OCI-LY3 (cell line): ENCODE measurements at regions not wholly inside any gene's neighbourhood (a gene's known extent, or its start where the extent isn't known, plus 50 kb on each side); places are given as distances from the start of the nearest gene placed in this dataset.

Experiments
- H2AFZ ChIP-seq: fragments of 200-600, 300-600 bp; shearing (Covaris generic); 2 replicates; pipeline ENCODE4 v1.6.0; 2014; ENCODE audit warnings: antibody characterized with exemption, low read depth, low read length
- H3K27ac ChIP-seq: fragments of 200-600, 300-600 bp; sonication (generic); 2 replicates; pipeline ENCODE4 v1.5.1; 2014; ENCODE audit warnings: mild to moderate bottlenecking, low read length, moderate library complexity, mixed read lengths
- H3K27me3 ChIP-seq: fragments of 200-600, 300-600 bp; sonication (generic); 2 replicates; pipeline ENCODE4 v1.6.1; 2014; ENCODE audit warnings: low read depth, low read length, mixed read lengths
- H3K36me3 ChIP-seq: fragments of 200-600, 300-600 bp; sonication (generic); replicated peaks from 2 replicates; pipeline ENCODE3; 2014; ENCODE audit warnings: low read depth, low read length, mixed read lengths
- H3K4me1 ChIP-seq: fragments of 300-600, 200-600 bp; sonication (generic); 2 replicates; pipeline ENCODE4 v1.6.1; 2014; ENCODE audit warnings: low read length, mixed read lengths
- H3K4me2 ChIP-seq: fragments of 200-600, 300-600 bp; sonication (generic); 2 replicates; pipeline ENCODE4 v1.6.1; 2014; ENCODE audit warnings: low read length, mixed read lengths
- H3K4me3 ChIP-seq: fragments of 300-600, 200-600 bp; sonication (generic); 2 replicates; pipeline ENCODE4 v1.5.1; 2014; ENCODE audit warnings: antibody characterized with exemption, mild to moderate bottlenecking, low read length, moderate library complexity
- H3K79me2 ChIP-seq: fragments of 300-600, 200-600 bp; shearing (Covaris generic); 2 replicates; pipeline ENCODE4 v1.6.1; 2014; ENCODE audit warnings: mild to moderate bottlenecking, low read length, mixed read lengths
- H3K9ac ChIP-seq: fragments of 300-600, 200-600 bp; shearing (Covaris generic); 2 replicates; pipeline ENCODE4 v1.6.0; 2014; ENCODE audit warnings: mild to moderate bottlenecking, low read length, moderate library complexity
- H3K9me3 ChIP-seq: fragments of 200-600, 300-600 bp; shearing (Covaris generic); 2 replicates; pipeline ENCODE4 v1.6.1; 2014; ENCODE audit warnings: low read length, mixed read lengths; ENCODE audit not compliant: insufficient read depth
- H4K20me1 ChIP-seq: fragments of 200-600, 300-600 bp; sonication (generic); 2 replicates; pipeline ENCODE4 v1.6.1; 2016; ENCODE audit warnings: low read length, mixed read lengths; ENCODE audit not compliant: insufficient read depth
- EZH2phosphoT487 ChIP-seq: fragments of 200-600 bp; shearing (Covaris generic); IDR thresholded peaks from 2 replicates; pipeline ENCODE4 v1.6.1; 2018; ENCODE audit warnings: antibody characterized with exemption, mixed run types, low read depth
- TF ChIP-seq, protein P1 (sequence below): fragments of 200-600, 300-600 bp; sonication (generic); IDR thresholded peaks from 2 replicates; pipeline ENCODE4 v1.5.1; 2014; ENCODE audit warnings: antibody characterized with exemption, low read length, low read depth

DNA sequence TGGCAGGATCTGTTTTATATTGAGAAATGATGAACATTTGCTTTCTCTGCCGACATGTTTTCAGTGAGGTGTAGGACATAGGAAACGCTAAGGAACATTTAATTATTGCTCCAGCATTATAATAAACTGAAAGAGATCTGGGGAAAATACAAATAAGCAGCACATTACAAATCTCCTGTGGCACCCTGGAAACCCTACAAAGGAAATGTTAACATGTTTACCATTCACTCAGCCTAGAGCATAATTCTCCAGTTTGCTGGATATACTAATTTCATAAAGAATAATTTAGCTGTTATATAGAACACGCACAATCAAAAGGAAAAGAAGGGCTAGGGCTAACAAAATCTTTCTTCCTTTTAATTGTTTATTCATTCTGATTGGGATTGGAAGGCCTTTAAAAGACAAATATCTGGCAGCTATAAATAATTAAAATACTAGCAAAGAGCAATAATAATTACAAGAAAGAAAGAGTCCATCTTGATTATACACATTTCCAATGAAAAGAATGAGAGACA is 299.4 kb downstream of the CRPPA start:
- Histone ChIP-seq H3K4me2 (no peak overlapping the region), H3K36me3 (no peaks in the 10 kb centered on the region), H4K20me1 (no peaks in the 10 kb centered on the region), H3K79me2 (no peaks in the 10 kb centered on the region), H2AFZ (no peak overlapping the region), H3K9ac (no peak overlapping the region), H3K27ac (no peak overlapping the region), H3K4me1 (no peaks in the 10 kb centered on the region), H3K27me3 (no peaks in the 10 kb centered on the region), H3K9me3 (no peaks in the 10 kb centered on the region), H3K4me3 (no peak overlapping the region)
- TF ChIP-seq, protein P1, sequence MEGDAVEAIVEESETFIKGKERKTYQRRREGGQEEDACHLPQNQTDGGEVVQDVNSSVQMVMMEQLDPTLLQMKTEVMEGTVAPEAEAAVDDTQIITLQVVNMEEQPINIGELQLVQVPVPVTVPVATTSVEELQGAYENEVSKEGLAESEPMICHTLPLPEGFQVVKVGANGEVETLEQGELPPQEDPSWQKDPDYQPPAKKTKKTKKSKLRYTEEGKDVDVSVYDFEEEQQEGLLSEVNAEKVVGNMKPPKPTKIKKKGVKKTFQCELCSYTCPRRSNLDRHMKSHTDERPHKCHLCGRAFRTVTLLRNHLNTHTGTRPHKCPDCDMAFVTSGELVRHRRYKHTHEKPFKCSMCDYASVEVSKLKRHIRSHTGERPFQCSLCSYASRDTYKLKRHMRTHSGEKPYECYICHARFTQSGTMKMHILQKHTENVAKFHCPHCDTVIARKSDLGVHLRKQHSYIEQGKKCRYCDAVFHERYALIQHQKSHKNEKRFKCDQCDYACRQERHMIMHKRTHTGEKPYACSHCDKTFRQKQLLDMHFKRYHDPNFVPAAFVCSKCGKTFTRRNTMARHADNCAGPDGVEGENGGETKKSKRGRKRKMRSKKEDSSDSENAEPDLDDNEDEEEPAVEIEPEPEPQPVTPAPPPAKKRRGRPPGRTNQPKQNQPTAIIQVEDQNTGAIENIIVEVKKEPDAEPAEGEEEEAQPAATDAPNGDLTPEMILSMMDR = no peak
- TF ChIP-seq EZH2phosphoT487 = no peak

DNA sequence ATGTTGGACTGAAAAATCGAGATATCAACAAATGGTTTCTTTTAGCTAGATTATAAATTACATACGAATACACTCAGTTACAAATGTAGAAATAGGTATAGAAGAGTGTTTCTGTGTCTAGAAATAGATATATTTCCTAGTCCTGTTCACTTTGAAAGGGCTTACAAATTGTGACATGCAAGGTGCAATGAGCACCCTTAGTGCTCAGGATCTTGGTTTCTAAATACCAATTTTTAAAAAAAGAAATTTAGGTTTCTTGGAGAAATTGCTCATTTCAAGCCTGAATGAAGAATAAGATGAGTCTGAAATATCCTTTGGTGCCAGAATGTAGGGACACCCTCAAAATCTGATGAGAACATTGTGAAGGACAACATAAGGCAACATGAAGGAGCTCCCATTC is 306.0 kb downstream of the CRPPA start:
- H3K36me3 ChIP-seq = no peaks in the 10 kb centered on the region
- no peaks in the 10 kb centered on the region for H3K79me2 ChIP-seq
- no peaks in the 10 kb centered on the region for H3K27me3 ChIP-seq
- no peak overlapping the region for H3K4me3 ChIP-seq
- no peaks in the 10 kb centered on the region for H3K9me3 ChIP-seq
- no peak overlapping the region for H3K4me2 ChIP-seq
- H3K27ac ChIP-seq = no peak overlapping the region
- no peaks in the 10 kb centered on the region for H4K20me1 ChIP-seq
- no peak overlapping the region for H3K9ac ChIP-seq
- peaks cover 12% of the 10 kb centered on the region for H3K4me1 ChIP-seq
- TF ChIP-seq EZH2phosphoT487 = no peak
- TF ChIP-seq, protein P1 = no peak
- no peak overlapping the region for H2AFZ ChIP-seq

DNA sequence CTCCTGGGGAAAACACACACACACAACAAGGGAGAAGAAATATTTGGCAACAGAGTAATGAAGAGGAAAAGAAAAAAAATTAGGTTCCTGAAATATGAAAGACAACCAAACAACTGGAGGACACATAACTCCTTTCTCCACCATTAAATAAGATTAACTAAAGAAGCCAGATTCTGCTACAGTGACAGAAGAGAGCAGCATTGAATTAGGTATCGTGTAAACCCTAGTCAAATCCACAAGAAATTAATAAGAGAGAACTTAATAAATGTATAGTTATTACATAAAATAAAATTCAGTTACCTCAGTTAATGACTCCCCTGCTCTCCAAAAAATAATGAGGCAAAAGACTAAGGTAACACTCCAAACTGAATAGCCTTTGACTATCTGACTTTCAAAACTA is 306.7 kb downstream of the CRPPA start:
- Histone ChIP-seq H3K27ac (peak overlapping the region; percentile 29; the same call in 1 of the 2 replicates), H3K36me3 (no peaks in the 10 kb centered on the region), H3K4me3 (peak overlapping the region; percentile 39), H4K20me1 (no peaks in the 10 kb centered on the region), H3K27me3 (no peaks in the 10 kb centered on the region), H3K4me2 (peak overlapping the region; percentile 52), H3K4me1 (peaks cover 12% of the 10 kb centered on the region), H2AFZ (peak overlapping the region; percentile 29; the same call in 1 of the 2 replicates), H3K79me2 (no peaks in the 10 kb centered on the region), H3K9me3 (no peaks in the 10 kb centered on the region), H3K9ac (peak overlapping the region; percentile 27; the same call in 1 of the 2 replicates)
- TF ChIP-seq, protein P1 = peak; percentile 57
- no peak for TF ChIP-seq EZH2phosphoT487

DNA sequence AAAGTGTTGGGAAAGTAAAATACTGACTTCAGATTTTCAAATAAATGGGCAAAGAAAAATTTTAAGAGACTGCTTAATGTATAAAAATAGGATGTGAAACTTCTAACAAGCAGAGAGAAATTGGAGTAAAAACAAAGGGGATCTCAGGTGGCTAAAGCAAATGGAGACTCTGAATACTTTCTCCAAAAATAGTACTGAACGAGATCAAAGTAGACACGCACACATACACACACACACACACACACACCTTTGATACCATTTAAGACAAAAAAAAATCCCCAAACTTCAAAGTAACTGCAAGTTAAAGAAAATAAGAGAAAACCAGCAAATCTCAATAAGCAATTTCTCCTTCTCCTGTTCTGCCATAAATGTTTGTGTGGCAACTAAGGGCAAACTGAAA is 307.3 kb downstream of the CRPPA start:
- Histone ChIP-seq H3K9me3 (no peaks in the 10 kb centered on the region), H3K9ac (peak overlapping the region; percentile 27; the same call in 1 of the 2 replicates), H3K36me3 (no peaks in the 10 kb centered on the region), H4K20me1 (no peaks in the 10 kb centered on the region), H3K79me2 (no peaks in the 10 kb centered on the region), H3K4me3 (peak overlapping the region; percentile 39), H3K27me3 (no peaks in the 10 kb centered on the region), H3K4me1 (peaks cover 12% of the 10 kb centered on the region), H2AFZ (peak overlapping the region; percentile 29; the same call in 1 of the 2 replicates), H3K4me2 (peak overlapping the region; percentile 52), H3K27ac (peak overlapping the region; percentile 29; the same call in 1 of the 2 replicates)
- no peak for TF ChIP-seq EZH2phosphoT487
- TF ChIP-seq, protein P1 = no peak
